ENCODE measurements at regions not wholly inside any gene's neighbourhood (a gene's known extent, or its start where the extent isn't known, plus 50 kb on each side); places are given as distances from the start of the nearest gene placed in this dataset.
"Not testable (repeated sequence)": the region's sequence is repeated elsewhere in the genome, so short reads cannot be mapped to it uniquely, and the experiment has no call there.

- not testable (repeated sequence) for DNase-seq
Observed at GRCh38 chr22:23459645-23460516, 120.2 kb downstream of the IGLL1 start.

GRCh38 chr22:23458663-23459541 lies 121.2 kb downstream of the IGLL1 start:
- no peak for DNase-seq

- no peak for DNase-seq
Observed at GRCh38 chr22:23457380-23457985, 122.6 kb downstream of the IGLL1 start.

- DNase-seq = not testable (repeated sequence)
Observed at GRCh38 chr22:23456666-23457379, 123.3 kb downstream of the IGLL1 start.

- not testable (repeated sequence) for DNase-seq
Observed at GRCh38 chr22:23454345-23454744, 125.7 kb downstream of the IGLL1 start.

- no peak for DNase-seq
Observed at GRCh38 chr22:23453277-23453676, 126.8 kb downstream of the IGLL1 start.

- DNase-seq = no peak
Observed at GRCh38 chr22:23452231-23453010, 127.7 kb downstream of the IGLL1 start.

- DNase-seq = not testable (repeated sequence)
Observed at GRCh38 chr22:23451452-23452230, 128.4 kb downstream of the IGLL1 start.

GRCh38 chr22:23450821-23451220 lies 129.3 kb downstream of the IGLL1 start:
- not testable (repeated sequence) for DNase-seq

GRCh38 chr22:23450434-23450795 lies 129.7 kb downstream of the IGLL1 start:
- no peak for DNase-seq

- not testable (repeated sequence) for DNase-seq
Observed at GRCh38 chr22:23449748-23450433, 130.2 kb downstream of the IGLL1 start.

- DNase-seq = not testable (repeated sequence)
Observed at GRCh38 chr22:23448499-23449288, 131.4 kb downstream of the IGLL1 start.

- DNase-seq = no peak
Observed at GRCh38 chr22:23446796-23447350, 133.2 kb downstream of the IGLL1 start.

GRCh38 chr22:23446194-23446593 lies 133.9 kb downstream of the IGLL1 start:
- not testable (repeated sequence) for DNase-seq

GRCh38 chr22:23443905-23444304 lies 136.2 kb downstream of the IGLL1 start:
- DNase-seq = not testable (repeated sequence)

- DNase-seq = not testable (repeated sequence)
Observed at GRCh38 chr22:23439581-23439980, 140.5 kb downstream of the IGLL1 start.

- no peak for DNase-seq
Observed at GRCh38 chr22:23438216-23438615, 141.9 kb downstream of the IGLL1 start.

GRCh38 chr22:23437779-23438178 lies 142.3 kb downstream of the IGLL1 start:
- DNase-seq = no peak

- not testable (repeated sequence) for DNase-seq
Observed at GRCh38 chr22:23437107-23437395, 143.0 kb downstream of the IGLL1 start.
